NB4 (cell line): ENCODE measurements at regions not wholly inside any gene's neighbourhood (a gene's known extent, or its start where the extent isn't known, plus 50 kb on each side); places are given as distances from the start of the nearest gene placed in this dataset.
"Not testable (repeated sequence)": the region's sequence is repeated elsewhere in the genome, so short reads cannot be mapped to it uniquely, and the experiment has no call there.

ENCODE experiments used
- DNase-seq: peaks from one replicate; pipeline ENCODE4 v3.0.0; 2010; ENCODE audit warnings: low read depth
- H3K4me3 ChIP-seq: one replicate; pipeline ENCODE4 v1.5.1; 2011; ENCODE audit warnings: mild to moderate bottlenecking, low read depth, low read length, moderate library complexity
- MYC ChIP-seq: IDR thresholded peaks from 2 replicates; pipeline ENCODE4 v1.6.1; 2011; ENCODE audit warnings: low read depth, low read length
- POLR2A ChIP-seq: IDR thresholded peaks from 2 replicates; pipeline ENCODE4 v1.6.1; 2011; ENCODE audit warnings: mild to moderate bottlenecking; ENCODE audit not compliant: insufficient read length; ENCODE audit errors: extremely low read depth
- TF ChIP-seq, protein P1 (sequence below): IDR thresholded peaks from 2 replicates; pipeline ENCODE4 v1.6.1; 2011; ENCODE audit warnings: low read depth, low read length
- TF ChIP-seq, protein P2 (sequence below): IDR thresholded peaks from one replicate; pipeline ENCODE4 v1.5.1; 2012; ENCODE audit warnings: low read depth, low read length

DNA sequence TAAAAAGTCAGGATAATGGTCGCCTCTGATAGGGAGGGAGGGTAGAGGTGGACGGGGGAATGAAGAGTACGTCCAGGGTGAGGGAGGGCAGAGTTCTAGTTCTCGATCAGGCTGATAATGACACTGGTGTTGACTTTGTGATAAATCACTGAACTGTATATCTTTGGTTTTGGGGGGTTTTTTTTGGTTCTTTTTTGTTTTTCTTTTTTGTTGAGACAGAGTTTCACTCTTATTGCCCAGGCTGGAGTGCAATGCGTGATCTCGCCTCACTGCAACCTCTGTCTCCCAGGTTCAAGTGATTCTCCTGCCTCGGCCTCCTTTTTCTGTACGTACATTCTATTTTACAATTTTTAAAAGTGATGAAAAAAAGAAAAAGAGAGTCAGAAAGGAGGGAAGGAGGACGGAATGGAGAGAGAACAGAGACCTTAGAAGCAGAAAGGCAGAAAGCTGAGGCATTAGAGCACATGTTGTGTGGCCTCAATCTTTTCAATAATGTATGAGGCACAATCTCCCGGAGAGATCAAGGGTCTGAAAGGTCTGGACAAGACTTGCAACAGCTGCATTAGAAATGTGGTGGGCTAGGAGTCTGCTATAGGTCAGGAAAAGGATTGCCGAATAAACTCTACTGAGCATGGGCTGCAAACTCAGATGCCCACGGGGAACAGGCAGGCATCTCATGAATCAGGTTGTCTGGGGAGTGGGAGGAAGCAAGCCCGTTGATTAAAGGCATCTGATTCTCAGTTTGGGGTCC, 174.8 kb downstream of the TOMM20 start:
- no peak overlapping the region for H3K4me3 ChIP-seq
- TF ChIP-seq MYC (no peak), POLR2A (no peak)
- TF ChIP-seq, protein P1, sequence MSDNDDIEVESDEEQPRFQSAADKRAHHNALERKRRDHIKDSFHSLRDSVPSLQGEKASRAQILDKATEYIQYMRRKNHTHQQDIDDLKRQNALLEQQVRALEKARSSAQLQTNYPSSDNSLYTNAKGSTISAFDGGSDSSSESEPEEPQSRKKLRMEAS: no peak
- TF ChIP-seq, protein P2, sequence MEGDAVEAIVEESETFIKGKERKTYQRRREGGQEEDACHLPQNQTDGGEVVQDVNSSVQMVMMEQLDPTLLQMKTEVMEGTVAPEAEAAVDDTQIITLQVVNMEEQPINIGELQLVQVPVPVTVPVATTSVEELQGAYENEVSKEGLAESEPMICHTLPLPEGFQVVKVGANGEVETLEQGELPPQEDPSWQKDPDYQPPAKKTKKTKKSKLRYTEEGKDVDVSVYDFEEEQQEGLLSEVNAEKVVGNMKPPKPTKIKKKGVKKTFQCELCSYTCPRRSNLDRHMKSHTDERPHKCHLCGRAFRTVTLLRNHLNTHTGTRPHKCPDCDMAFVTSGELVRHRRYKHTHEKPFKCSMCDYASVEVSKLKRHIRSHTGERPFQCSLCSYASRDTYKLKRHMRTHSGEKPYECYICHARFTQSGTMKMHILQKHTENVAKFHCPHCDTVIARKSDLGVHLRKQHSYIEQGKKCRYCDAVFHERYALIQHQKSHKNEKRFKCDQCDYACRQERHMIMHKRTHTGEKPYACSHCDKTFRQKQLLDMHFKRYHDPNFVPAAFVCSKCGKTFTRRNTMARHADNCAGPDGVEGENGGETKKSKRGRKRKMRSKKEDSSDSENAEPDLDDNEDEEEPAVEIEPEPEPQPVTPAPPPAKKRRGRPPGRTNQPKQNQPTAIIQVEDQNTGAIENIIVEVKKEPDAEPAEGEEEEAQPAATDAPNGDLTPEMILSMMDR: no peak
- DNase-seq: no peak

DNA sequence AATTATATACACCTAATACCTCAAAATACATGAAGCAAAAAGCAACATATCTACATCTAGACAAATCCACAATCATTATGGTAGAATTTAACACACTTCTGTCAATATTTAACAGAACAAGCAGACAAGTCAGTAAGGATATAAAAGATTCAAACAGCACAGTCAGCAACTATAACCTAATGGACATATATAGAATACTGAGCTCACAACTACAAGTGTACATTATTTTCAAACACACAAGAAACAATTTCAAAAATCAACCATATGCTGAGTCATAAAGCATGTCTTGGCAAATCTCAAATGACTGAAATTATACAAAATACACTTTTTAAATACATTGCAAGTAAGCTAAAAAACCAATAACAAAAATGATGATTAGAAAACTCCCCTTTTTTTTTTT, 178.0 kb downstream of the TOMM20 start:
- DNase-seq: no peak
- no peak overlapping the region for H3K4me3 ChIP-seq
- TF ChIP-seq, protein P2: no peak
- TF ChIP-seq, protein P1: no peak
- TF ChIP-seq POLR2A (no peak), MYC (no peak)

DNA sequence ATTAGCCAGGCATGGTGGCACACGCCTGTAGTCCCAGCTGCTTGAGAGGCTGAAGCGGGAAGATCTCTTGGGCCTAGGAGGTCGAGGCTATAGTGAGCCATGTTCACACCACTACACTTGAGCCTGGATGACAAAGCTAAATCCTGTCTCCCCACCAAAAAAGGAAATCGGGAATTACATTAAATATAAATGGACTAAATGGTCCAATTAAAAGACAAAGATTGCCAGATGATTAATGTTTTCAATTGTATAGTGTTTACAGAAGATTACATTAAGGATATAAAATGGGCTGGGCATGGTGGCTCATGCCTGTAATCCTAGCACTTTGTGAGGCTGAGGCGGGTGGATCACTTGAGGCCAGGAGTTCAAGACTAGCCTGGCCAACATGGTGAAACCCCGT, 179.1 kb downstream of the TOMM20 start:
- not testable (repeated sequence) for DNase-seq, H3K4me3 ChIP-seq

DNA sequence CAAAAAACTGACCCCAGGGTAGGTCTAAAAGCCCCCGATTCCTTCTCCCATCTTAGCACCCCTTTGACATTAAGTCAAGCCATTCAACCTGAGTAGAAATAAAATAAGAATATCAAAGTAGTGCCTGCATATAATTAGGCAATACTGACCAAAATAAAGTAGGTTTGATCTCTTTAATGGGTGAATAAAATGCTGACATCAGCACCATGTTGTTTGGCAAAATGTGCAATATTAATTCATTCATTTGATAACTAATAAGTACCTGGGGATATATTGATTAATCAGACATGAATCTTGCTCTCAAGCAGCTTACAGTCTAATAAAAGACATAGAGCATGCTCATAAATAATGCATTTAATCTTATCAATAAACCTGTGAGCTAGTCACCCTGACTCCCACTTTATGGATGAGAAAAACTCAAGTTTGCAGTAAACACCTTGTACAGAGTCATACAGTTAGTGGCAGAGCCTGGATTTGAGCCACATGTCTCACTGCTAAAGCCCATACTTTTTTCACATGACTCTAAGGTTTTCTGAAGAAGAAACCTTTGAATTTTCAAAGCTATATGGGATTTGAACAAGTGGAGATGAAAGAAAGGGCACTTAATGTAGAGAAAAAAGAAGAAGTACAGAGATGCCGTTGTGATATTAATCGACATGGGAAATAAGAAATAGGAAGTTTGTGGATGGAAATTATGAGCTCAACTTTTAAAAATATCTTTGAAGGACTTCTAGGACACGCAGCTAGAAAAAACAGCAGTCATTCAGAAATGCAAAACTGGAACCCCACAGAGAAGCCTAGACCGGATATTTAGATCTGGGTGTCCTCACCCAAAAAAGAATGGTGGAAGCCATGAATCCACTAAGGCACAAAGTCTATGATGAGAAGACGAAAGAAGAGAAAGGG, 183.9 kb downstream of the TOMM20 start:
- DNase-seq: peak; percentile 73
- H3K4me3 ChIP-seq: no peak overlapping the region
- TF ChIP-seq, protein P2: no peak
- no peak for TF ChIP-seq POLR2A
- TF ChIP-seq, protein P1: no peak
- TF ChIP-seq MYC: peak; percentile 25; the same call in 1 of the 2 replicates

DNA sequence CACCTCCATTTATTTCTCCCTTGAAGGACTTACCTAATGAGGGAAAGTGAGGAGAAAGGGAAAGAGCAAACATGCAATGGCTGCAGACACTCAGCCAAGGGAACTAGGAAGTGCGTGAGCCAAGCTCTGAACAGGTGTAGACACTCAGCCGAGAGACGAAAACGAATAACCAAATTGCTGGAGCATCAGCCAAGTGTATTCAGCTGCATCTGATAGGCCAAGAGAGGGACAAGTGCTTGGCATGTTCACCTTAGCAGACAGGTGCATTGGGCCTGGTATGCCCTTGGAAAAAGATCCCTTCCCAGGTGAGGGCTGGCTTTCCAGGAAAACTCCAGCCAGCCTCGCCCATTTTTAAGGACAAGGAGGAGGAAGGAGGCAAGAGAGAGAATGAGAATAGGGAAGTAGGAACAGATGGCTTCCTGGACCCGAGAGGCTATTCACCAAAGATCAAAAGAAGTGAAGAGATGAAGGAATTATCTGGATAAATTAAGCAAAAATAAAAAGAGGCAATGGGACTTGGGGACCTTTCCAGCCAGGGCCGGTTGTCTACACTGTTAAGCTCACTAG, 184.7 kb downstream of the TOMM20 start:
- DNase-seq: no peak

More for the DNA sequence above, 184.7 kb downstream of the TOMM20 start:
- H3K4me3 ChIP-seq: no peak overlapping the region
- TF ChIP-seq MYC (no peak), POLR2A (no peak)
- TF ChIP-seq, protein P2: no peak
- TF ChIP-seq, protein P1: no peak
